Spleen (tissue), 11 donors: ENCODE measurements at regions not wholly inside any gene's neighbourhood (a gene's known extent, or its start where the extent isn't known, plus 50 kb on each side); places are given as distances from the start of the nearest gene placed in this dataset.

Experiments used
- DNase-seq: peaks from one replicate; pipeline ENCODE4 v3.0.0-alpha.2; 2020
- H3K27ac ChIP-seq, 8 donors: fragments of 200-600 bp; sonication (generic) in 7 of 8; 1 replicate in 4 of 8; 2 replicates in 4 of 8; pipeline versions ENCODE4 v1.5.0 to v1.8.0; 2016 to 2021; ENCODE audit warnings: inconsistent platforms in 4 of 8, mild to moderate bottlenecking in 4 of 8, moderate library complexity in 1 of 8
- H3K27me3 ChIP-seq, 7 donors: fragments of 200-600 bp; sonication (generic) in 6 of 7; replicated peaks in 1 of 7; 1 replicate in 4 of 7; 2 replicates in 3 of 7; pipeline versions ENCODE4 v1.5.0 to v1.8.0; 2016 to 2021; ENCODE audit warnings: inconsistent platforms in 3 of 7, mild to moderate bottlenecking in 1 of 7
- H3K36me3 ChIP-seq, 6 donors: fragments of 200-600 bp; sonication (generic) in 5 of 6; 1 replicate in 4 of 6; 2 replicates in 2 of 6; pipeline versions ENCODE4 v1.5.0 to v1.8.0; 2016 to 2021; ENCODE audit warnings: inconsistent platforms in 2 of 6
- H3K4me1 ChIP-seq, 6 donors: fragments of 200-600 bp; sonication (generic) in 5 of 6; 1 replicate in 3 of 6; 2 replicates in 3 of 6; pipeline versions ENCODE4 v1.5.0 to v1.8.0; 2016 to 2021; ENCODE audit warnings: inconsistent platforms in 3 of 6
- H3K4me3 ChIP-seq, 8 donors: fragments of 200-600 bp; sonication (generic) in 7 of 8; 1 replicate in 4 of 8; 2 replicates in 4 of 8; pipeline versions ENCODE4 v1.5.0 to v1.8.0; 2016 to 2021; ENCODE audit warnings: inconsistent platforms in 4 of 8, mild to moderate bottlenecking in 4 of 8, moderate library complexity in 2 of 8
- H3K9me3 ChIP-seq, 8 donors: fragments of 200-600 bp; sonication (generic) in 7 of 8; 1 replicate in 4 of 8; 2 replicates in 4 of 8; pipeline versions ENCODE4 v1.5.0 to v1.8.0; 2016 to 2021; ENCODE audit warnings: inconsistent platforms in 4 of 8
- POLR2A ChIP-seq, 3 donors: fragments of 450-650 bp; IDR thresholded peaks; one replicate each; pipeline ENCODE4 v1.5.1; 2017; ENCODE audit warnings: antibody characterized with exemption in 3 of 3, mild to moderate bottlenecking in 1 of 3
- POLR2AphosphoS5 ChIP-seq, 3 donors: sonication (generic); formaldehyde crosslinking; IDR thresholded peaks; one replicate each; pipeline ENCODE4 v1.5.1; 2017; ENCODE audit warnings: antibody characterized with exemption in 3 of 3
- WGBS, 5 donors: extraction: QIAGEN DNeasy Blood & Tissue Kit in 3 of 5; methylation state at CpG; one replicate each; pipeline versions ENCODE4 v1.1.5 to v1.1.7; 2013 to 2018; 5-methylcytosine and 5-hydroxymethylcytosine counted together
- intact Hi-C: fragments of 100-400 bp; cut with DNase I; formaldehyde crosslinking; loops from one replicate; pipeline ENCODE4 v1.15.0; 2023; ENCODE audit warnings: low total_unique reads
- TF ChIP-seq, protein P1 (sequence below), 11 experiments: fragments of 200-600 bp in 7 of 11; fragments of 450-650 bp in 4 of 11; sonication (generic) in 4 of 11; IDR thresholded peaks in 8 of 11; conservative IDR thresholded peaks in 3 of 11; 1 replicate in 7 of 11; 2 replicates in 4 of 11; pipeline versions ENCODE4 v1.4.0 to v1.8.0; 2016 to 2021; ENCODE audit warnings: antibody characterized with exemption in 11 of 11, inconsistent platforms in 4 of 11, mild to moderate bottlenecking in 1 of 11
- donor health status: healthy with polysubstance abuse.
- donor health status: DM: no; HTN: no; CAD: no; lungs with moderate emphysema.
- donor health status: DM: no; HTN: no; CAD: no.
- donor health status: Bipolar disorder and iron deficiency.
- donor health status: healthy.
- donor health status: DM: no; HTN: no; CAD: no.
- donor health status: DM: yes; HTN: yes; CAD: no.

DNA sequence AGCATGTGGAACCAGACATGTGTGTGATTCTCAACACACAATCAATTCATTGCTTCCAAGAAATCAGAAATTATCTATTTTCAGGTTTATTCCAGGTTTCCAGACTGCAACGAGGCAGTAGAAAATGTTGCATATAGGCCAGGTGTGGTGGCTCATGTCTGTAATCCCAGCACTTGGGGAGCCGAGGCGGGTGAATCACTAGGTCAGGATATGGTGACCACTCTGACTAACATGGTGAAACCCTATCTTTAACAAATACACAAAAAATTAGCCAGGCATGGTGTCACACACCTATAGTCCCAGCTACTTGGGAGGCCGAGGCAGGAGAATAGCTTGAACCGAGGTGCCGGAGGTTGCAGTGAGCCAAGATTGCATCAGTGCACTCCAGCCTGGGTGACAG is 1289.9 kb downstream of the NLGN4Y start:
- DNase-seq: no peak
- 86 to 93% (median 87%) methylated on average over 5 to 6 of the region's 6 CpGs; no CpG with 5 or more reads in 2 of the 5 donors for WGBS, 5 donors
- intact Hi-C loops: no loop called here

More for the DNA sequence above, 1289.9 kb downstream of the NLGN4Y start:
- no peaks in the 10 kb centered on the region for H3K36me3 ChIP-seq
- no peaks in the 10 kb centered on the region for H3K4me1 ChIP-seq
- H3K9me3 ChIP-seq: no peaks in the 10 kb centered on the region
- H3K27ac ChIP-seq: no peak overlapping the region
- H3K27me3 ChIP-seq: no peaks in the 10 kb centered on the region
- TF ChIP-seq, protein P1, sequence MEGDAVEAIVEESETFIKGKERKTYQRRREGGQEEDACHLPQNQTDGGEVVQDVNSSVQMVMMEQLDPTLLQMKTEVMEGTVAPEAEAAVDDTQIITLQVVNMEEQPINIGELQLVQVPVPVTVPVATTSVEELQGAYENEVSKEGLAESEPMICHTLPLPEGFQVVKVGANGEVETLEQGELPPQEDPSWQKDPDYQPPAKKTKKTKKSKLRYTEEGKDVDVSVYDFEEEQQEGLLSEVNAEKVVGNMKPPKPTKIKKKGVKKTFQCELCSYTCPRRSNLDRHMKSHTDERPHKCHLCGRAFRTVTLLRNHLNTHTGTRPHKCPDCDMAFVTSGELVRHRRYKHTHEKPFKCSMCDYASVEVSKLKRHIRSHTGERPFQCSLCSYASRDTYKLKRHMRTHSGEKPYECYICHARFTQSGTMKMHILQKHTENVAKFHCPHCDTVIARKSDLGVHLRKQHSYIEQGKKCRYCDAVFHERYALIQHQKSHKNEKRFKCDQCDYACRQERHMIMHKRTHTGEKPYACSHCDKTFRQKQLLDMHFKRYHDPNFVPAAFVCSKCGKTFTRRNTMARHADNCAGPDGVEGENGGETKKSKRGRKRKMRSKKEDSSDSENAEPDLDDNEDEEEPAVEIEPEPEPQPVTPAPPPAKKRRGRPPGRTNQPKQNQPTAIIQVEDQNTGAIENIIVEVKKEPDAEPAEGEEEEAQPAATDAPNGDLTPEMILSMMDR (IDR thresholded peaks at IDR 0.05 in 8 of 11, conservative IDR thresholded peaks at IDR 0.05 in 3 of 11): no peak
- TF ChIP-seq POLR2AphosphoS5 (IDR thresholded peaks at IDR 0.05): no peak
- no peak for TF ChIP-seq POLR2A (IDR thresholded peaks at IDR 0.05)
- no peak overlapping the region for H3K4me3 ChIP-seq
